ENCODE measurements at regions not wholly inside any gene's neighbourhood (a gene's known extent, or its start where the extent isn't known, plus 50 kb on each side); places are given as distances from the start of the nearest gene placed in this dataset.
A peak's percentile ranks its signal among the peaks of the same experiment; 100 is the strongest.

DNA sequence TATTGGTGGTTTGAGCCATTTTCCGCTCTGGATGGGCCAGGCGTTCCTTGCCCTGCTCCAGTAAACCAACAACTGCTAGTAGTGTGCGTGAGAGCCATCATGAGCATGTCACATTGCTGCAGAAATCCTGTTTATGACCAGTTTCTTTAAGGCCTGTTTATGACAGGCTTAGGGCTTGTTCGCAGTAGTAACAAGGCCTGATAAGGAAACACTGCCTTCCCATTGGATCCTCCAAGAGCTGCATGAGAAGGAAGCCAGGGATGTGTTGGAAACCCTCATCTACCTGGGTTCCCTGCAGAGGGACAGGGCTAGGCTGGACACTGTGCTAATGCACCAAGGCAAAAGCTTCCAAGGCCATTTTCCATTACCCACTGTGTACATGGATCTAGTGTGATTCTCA, 153.9 kb downstream of the ZNF518B start:
- TF ChIP-seq, protein P1, sequence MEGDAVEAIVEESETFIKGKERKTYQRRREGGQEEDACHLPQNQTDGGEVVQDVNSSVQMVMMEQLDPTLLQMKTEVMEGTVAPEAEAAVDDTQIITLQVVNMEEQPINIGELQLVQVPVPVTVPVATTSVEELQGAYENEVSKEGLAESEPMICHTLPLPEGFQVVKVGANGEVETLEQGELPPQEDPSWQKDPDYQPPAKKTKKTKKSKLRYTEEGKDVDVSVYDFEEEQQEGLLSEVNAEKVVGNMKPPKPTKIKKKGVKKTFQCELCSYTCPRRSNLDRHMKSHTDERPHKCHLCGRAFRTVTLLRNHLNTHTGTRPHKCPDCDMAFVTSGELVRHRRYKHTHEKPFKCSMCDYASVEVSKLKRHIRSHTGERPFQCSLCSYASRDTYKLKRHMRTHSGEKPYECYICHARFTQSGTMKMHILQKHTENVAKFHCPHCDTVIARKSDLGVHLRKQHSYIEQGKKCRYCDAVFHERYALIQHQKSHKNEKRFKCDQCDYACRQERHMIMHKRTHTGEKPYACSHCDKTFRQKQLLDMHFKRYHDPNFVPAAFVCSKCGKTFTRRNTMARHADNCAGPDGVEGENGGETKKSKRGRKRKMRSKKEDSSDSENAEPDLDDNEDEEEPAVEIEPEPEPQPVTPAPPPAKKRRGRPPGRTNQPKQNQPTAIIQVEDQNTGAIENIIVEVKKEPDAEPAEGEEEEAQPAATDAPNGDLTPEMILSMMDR (IDR thresholded peaks at IDR 0.05; ENCODE audit: insufficient read depth, low read depth, low read length, missing control alignments): no peak
- DNase-seq (ENCODE audit: low read depth): no peak

DNA sequence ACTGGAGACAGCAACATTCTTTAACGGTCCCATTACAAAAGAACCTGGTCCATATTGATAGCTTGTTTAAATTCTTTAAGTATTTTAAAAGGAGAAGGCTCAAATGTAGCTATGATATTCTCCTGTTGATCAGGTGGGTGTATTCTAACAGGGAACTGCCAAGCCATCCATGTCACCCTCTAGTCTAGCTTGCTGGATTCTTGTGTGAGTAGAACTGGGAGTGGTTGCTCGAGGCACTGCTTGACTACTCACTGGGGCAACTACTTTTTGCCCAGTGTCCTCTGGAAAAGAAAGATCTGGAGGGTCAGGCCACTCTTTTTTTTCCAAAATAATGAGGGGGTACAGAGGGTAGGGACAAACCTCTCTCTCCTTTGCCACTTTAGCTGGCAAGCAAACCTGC, 155.1 kb downstream of the ZNF518B start:
- no peak overlapping the region for H3K4me3 ChIP-seq (ENCODE audit: low read length)
- peak; percentile 68 for DNase-seq (ENCODE audit: low read depth)
- TF ChIP-seq, protein P1 (IDR thresholded peaks at IDR 0.05; ENCODE audit: insufficient read depth, low read depth, low read length, missing control alignments): no peak

More for the DNA sequence above, 153.9 kb downstream of the ZNF518B start:
- no peak overlapping the region for H3K4me3 ChIP-seq (ENCODE audit: low read length)

DNA sequence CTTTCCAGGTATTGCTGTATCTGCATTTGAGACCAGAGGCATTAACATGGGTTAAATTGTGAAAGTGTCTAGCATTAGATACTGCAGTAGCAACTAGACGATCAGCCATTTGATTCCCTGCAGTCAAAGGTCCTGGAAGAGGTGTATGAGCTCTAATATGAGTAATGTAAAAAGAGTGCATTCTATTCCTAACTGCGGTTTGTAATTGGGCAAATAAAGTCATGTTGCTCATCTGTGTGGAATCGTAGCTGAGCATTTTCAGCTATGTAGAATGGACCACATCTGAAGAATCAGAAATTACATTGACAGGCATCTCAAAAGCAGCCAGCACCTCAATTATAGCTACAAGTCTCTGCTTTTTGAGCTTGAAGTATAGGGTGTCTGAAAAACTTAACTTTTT, 157.6 kb downstream of the ZNF518B start:
- no peak overlapping the region for H3K4me3 ChIP-seq (ENCODE audit: low read length)
- TF ChIP-seq, protein P1 (IDR thresholded peaks at IDR 0.05; ENCODE audit: insufficient read depth, low read depth, low read length, missing control alignments): no peak
- peak; percentile 61 for DNase-seq (ENCODE audit: low read depth)

DNA sequence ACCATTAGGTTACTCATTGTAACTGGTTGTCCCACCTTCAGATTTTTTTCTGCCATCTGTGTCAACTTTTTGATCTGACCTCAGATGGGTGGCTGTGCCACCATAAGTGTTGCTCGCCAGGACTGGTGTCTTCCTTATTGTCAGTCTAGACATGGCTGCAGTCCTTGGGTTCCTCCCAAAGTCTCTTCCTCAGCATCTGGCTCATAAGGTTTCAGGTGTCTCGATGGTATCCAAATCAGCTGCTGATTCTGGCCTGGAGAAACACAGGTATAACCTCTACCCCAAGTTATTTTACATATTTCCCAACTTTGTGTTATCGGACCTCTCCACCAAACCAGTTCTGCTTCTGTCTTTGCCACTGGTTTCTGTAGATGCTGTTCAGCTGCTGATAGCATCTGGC, 158.5 kb downstream of the ZNF518B start:
- H3K4me3 ChIP-seq (ENCODE audit: low read length): no peak overlapping the region
- no peak for DNase-seq (ENCODE audit: low read depth)
- TF ChIP-seq, protein P1 (IDR thresholded peaks at IDR 0.05; ENCODE audit: insufficient read depth, low read depth, low read length, missing control alignments): no peak

DNA sequence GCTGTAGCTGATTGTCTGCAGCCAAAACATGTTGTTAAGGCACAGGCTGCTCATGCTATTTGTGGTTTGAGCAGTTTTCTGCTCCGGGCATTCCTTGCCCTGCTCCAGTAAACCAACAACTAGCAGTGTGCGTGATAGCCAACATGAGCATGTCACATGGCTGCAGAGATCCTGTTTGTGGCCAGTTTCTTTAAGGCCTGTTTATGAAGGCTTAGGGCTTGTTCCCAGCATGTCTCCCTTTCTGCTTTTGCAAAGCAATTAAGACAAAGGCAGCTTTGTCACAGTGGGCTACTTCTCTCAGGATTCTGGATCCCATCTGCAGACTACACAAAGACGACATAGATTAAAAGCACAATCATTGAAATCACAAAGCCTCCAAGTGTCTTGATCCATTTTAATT, 160.5 kb downstream of the ZNF518B start:
- peak; percentile 31 for DNase-seq (ENCODE audit: low read depth)
- H3K4me3 ChIP-seq (ENCODE audit: low read length): no peak overlapping the region
- TF ChIP-seq, protein P1 (IDR thresholded peaks at IDR 0.05; ENCODE audit: insufficient read depth, low read depth, low read length, missing control alignments): no peak

DNA sequence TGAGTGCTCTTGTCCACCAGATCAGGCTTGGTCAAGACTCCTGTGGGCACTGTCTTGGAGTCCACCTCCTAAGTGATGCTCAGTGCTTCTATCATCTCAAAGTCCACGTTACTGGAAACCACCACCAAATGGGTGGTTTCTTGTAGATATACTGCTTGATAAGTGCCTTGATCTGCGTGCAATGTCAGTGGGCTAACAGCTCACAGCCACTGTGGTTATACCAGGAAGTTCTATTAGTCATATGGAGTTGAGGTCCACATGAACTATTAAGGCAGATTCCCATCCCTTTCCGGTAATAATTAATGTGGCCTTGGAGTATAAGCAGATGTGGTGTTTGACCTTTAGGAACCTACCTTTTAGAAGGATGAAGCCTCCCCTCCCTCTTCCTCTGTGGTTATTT, 161.9 kb downstream of the ZNF518B start:
- DNase-seq (ENCODE audit: low read depth): no peak
- TF ChIP-seq, protein P1 (IDR thresholded peaks at IDR 0.05; ENCODE audit: insufficient read depth, low read depth, low read length, missing control alignments): no peak
- no peak overlapping the region for H3K4me3 ChIP-seq (ENCODE audit: low read length)

DNA sequence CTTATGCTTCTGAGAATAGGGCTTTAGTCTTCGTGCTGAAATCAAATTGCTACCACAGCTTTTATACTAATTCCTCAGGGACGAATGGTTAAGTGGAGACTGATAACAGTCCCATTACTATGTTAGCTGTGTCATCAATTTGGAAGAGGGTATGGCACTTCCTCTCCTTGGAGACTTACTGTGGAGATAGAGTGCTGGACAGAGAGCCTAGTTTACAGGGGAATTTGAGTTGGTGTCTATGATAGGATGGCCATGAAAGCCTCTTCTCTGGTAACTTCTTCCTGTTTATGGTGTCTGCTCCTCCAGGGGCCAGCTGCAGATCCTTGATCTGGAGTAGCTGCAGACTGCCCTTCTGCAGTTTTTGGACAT, 167.7 kb downstream of the ZNF518B start:
- TF ChIP-seq, protein P1 (IDR thresholded peaks at IDR 0.05; ENCODE audit: insufficient read depth, low read depth, low read length, missing control alignments): no peak
- H3K4me3 ChIP-seq (ENCODE audit: low read length): no peak overlapping the region
- no peak for DNase-seq (ENCODE audit: low read depth)
